SK-N-SH (cell line): ENCODE measurements at regions not wholly inside any gene's neighbourhood (a gene's known extent, or its start where the extent isn't known, plus 50 kb on each side); places are given as distances from the start of the nearest gene placed in this dataset.

Source experiments
- CTCF ChIA-PET: fragments of 300-600, 350-600 bp; formaldehyde crosslinking; extraction: SDS; loops from one replicate; lab custom pipeline; 2021; lab: Yijun Ruan, JAX
- POLR2A ChIA-PET: fragments of 350-600 bp; sonication (Branson Sonifier 250); formaldehyde crosslinking; extraction: SDS; loops from one replicate; lab custom pipeline; 2020; ENCODE audit warnings: antibody characterized with exemption, inconsistent platforms; lab: Yijun Ruan, JAX
- DNase-seq: peaks from one replicate; pipeline ENCODE4 v3.0.0; 2012
- H2AFZ ChIP-seq: fragments of 200-600 bp; sonication (generic); 2 replicates; pipeline ENCODE4 v1.8.1; 2016; ENCODE audit warnings: antibody characterized with exemption, mild to moderate bottlenecking, low read depth
- H3F3A ChIP-seq: fragments of 200-600 bp; sonication (generic); replicated peaks from 2 replicates; pipeline ENCODE3; 2016; ENCODE audit warnings: antibody characterized with exemption, mild to moderate bottlenecking; ENCODE audit not compliant: insufficient read depth
- H3K27ac ChIP-seq, 2 experiments: fragments of 200-500 bp in 1 of 2; fragments of 200-600 bp in 1 of 2; sonication (Bioruptor generic) in 1 of 2; sonication (generic), shearing (Covaris generic) in 1 of 2; 2 replicates each; pipeline versions ENCODE4 v1.5.1 to v1.6.1; 2014 to 2016; ENCODE audit warnings: low read depth in 2 of 2, inconsistent platforms in 1 of 2, low read length in 1 of 2, mild to moderate bottlenecking in 1 of 2, mixed read lengths in 1 of 2
- H3K27me3 ChIP-seq: fragments of 200-600 bp; sonication (generic), shearing (Covaris generic); 2 replicates; pipeline ENCODE4 v1.6.1; 2016; ENCODE audit warnings: mixed run types; ENCODE audit not compliant: insufficient read depth
- H3K36me3 ChIP-seq, 2 experiments: fragments of 200-500 bp in 1 of 2; fragments of 200-600 bp in 1 of 2; sonication (Bioruptor generic) in 1 of 2; sonication (generic) in 1 of 2; replicated peaks in 1 of 2; 2 replicates each; pipeline versions ENCODE3 to v1.5.1; 2014 to 2016; ENCODE audit warnings: low read length in 1 of 2, mild to moderate bottlenecking in 1 of 2; ENCODE audit not compliant: insufficient read depth in 2 of 2, control insufficient read depth in 1 of 2
- H3K4me1 ChIP-seq, 2 experiments: fragments of 200-500 bp in 1 of 2; fragments of 200-600 bp in 1 of 2; sonication (Bioruptor generic) in 1 of 2; sonication (generic), shearing (Covaris generic) in 1 of 2; 2 replicates each; pipeline versions ENCODE4 v1.5.1 to v1.6.1; 2014 to 2016; ENCODE audit warnings: low read depth in 1 of 2, low read length in 1 of 2, mixed run types in 1 of 2; ENCODE audit not compliant: insufficient read depth in 2 of 2, control insufficient read depth in 1 of 2
- H3K4me2 ChIP-seq: fragments of 200-600 bp; sonication (generic), shearing (Covaris generic); 2 replicates; pipeline ENCODE4 v1.6.1; 2017; ENCODE audit warnings: mixed run types
- H3K4me3 ChIP-seq, 2 experiments: fragments of 200-500 bp in 1 of 2; fragments of 200-600 bp in 1 of 2; sonication (Bioruptor generic) in 1 of 2; sonication (generic), shearing (Covaris generic) in 1 of 2; 2 replicates each; pipeline versions ENCODE4 v1.5.1 to v1.8.1; 2014 to 2016; ENCODE audit warnings: low read depth in 2 of 2, inconsistent platforms in 1 of 2, low read length in 1 of 2, mild to moderate bottlenecking in 1 of 2, mixed read lengths in 1 of 2, moderate library complexity in 1 of 2
- H3K79me2 ChIP-seq: fragments of 200-600 bp; sonication (generic); 2 replicates; pipeline ENCODE4 v1.8.1; 2017; ENCODE audit warnings: mild to moderate bottlenecking; ENCODE audit not compliant: insufficient read depth
- H3K9ac ChIP-seq: fragments of 200-600 bp; sonication (generic); 2 replicates; pipeline ENCODE4 v1.6.1; 2017; ENCODE audit warnings: mixed run types
- H3K9me2 ChIP-seq: fragments of 200-600 bp; sonication (generic); 2 replicates; pipeline ENCODE4 v1.6.1; 2017; ENCODE audit warnings: mixed run types
- H3K9me3 ChIP-seq: fragments of 200-600 bp; sonication (generic); 2 replicates; pipeline ENCODE4 v1.6.1; 2017; ENCODE audit warnings: mixed run types, mild to moderate bottlenecking, moderate library complexity
- H4K20me1 ChIP-seq: fragments of 200-600 bp; sonication (generic); 2 replicates; pipeline ENCODE4 v1.6.1; 2017; ENCODE audit warnings: mild to moderate bottlenecking, mixed run types; ENCODE audit not compliant: insufficient read depth
- CTCF ChIP-seq: fragments of 200-600 bp; sonication (generic); IDR thresholded peaks from 2 replicates; pipeline ENCODE4 v1.6.1; 2017; ENCODE audit warnings: antibody characterized with exemption, mild to moderate bottlenecking, moderate library complexity
- FOXM1 ChIP-seq: IDR thresholded peaks from 2 replicates; pipeline ENCODE4 v1.4.0; 2012; ENCODE audit warnings: low read depth, mild to moderate bottlenecking
- MXI1 ChIP-seq: IDR thresholded peaks from 2 replicates; pipeline ENCODE4 v1.6.1; 2012; ENCODE audit warnings: mild to moderate bottlenecking, low read depth, low read length, improper control_type of control experiment
- NFIC ChIP-seq: IDR thresholded peaks from 2 replicates; pipeline ENCODE4 v1.4.0; 2012; ENCODE audit warnings: borderline replicate concordance
- POLR2AphosphoS5 ChIP-seq: IDR thresholded peaks from 2 replicates; pipeline ENCODE4 v1.6.1; 2012; ENCODE audit warnings: low read depth, low read length
- RFX5 ChIP-seq: IDR thresholded peaks from 2 replicates; pipeline ENCODE4 v1.6.1; 2012; ENCODE audit warnings: mild to moderate bottlenecking, improper control_type of control experiment, low read length
- RXRA ChIP-seq: IDR thresholded peaks from 2 replicates; pipeline ENCODE4 v1.4.0; 2012; ENCODE audit warnings: low read depth, mild to moderate bottlenecking, borderline replicate concordance
- TAF1 ChIP-seq: IDR thresholded peaks from 2 replicates; pipeline ENCODE4 v1.6.1; 2012; ENCODE audit warnings: low read depth, mild to moderate bottlenecking, low read length, moderate library complexity, borderline replicate concordance
- TCF12 ChIP-seq: IDR thresholded peaks from 2 replicates; pipeline ENCODE4 v1.4.0; 2012
- USF1 ChIP-seq: IDR thresholded peaks from 2 replicates; pipeline ENCODE4 v1.4.0; 2012; ENCODE audit warnings: low read depth, borderline replicate concordance
- USF2 ChIP-seq: fragments of 150-350 bp; IDR thresholded peaks from 2 replicates; pipeline ENCODE4 v1.6.1; 2017; ENCODE audit warnings: antibody characterized with exemption, low read length, low read depth, borderline replicate concordance
- YY1 ChIP-seq: IDR thresholded peaks from 2 replicates; pipeline ENCODE4 v1.4.0; 2012; ENCODE audit warnings: low read depth, mild to moderate bottlenecking
- WGBS: methylation state at CpG from one replicate; pipeline ENCODE4 v1.1.6; 2017; ENCODE audit warnings: low lambda C conversion rate; 5-methylcytosine and 5-hydroxymethylcytosine counted together
- TF ChIP-seq, protein P1 (sequence below): IDR thresholded peaks from 2 replicates; pipeline ENCODE4; 2012

DNA sequence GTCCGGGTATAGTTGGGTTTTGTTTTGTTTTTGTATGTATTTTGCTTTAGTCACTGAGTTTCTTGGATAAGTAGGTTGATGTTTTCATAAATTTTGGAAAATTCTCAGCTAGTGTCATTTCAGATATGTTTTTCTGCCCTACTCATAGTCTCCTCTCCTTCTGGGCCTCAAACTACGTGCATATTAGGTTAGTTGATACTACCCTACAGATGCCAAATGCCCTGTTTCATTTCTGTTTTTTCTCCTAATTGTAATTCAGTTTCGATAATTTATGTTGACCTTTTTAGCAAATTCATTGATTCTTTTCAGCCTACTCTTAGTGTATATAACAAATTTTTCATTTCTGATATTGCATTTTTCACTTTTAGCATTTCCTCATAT lies 268.6 kb upstream of the RGS18 start:
- ChIA-PET CTCF (no interaction called here), POLR2A (no interaction called here)

More for the DNA sequence above, 268.6 kb upstream of the RGS18 start:
- no peak overlapping the region for H2AFZ ChIP-seq
- 5% methylated on average over 3 of the region's 3 CpGs for WGBS
- no peak overlapping the region for H3K4me3 ChIP-seq
- no peak for TF ChIP-seq USF1
- TF ChIP-seq CTCF: no peak
- no peak for TF ChIP-seq RFX5
- TF ChIP-seq RXRA: no peak
- no peak for TF ChIP-seq FOXM1
- TF ChIP-seq, protein P1, sequence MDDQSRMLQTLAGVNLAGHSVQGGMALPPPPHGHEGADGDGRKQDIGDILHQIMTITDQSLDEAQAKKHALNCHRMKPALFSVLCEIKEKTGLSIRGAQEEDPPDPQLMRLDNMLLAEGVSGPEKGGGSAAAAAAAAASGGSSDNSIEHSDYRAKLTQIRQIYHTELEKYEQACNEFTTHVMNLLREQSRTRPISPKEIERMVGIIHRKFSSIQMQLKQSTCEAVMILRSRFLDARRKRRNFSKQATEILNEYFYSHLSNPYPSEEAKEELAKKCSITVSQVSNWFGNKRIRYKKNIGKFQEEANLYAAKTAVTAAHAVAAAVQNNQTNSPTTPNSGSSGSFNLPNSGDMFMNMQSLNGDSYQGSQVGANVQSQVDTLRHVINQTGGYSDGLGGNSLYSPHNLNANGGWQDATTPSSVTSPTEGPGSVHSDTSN: no peak
- no peak for TF ChIP-seq NFIC
- no peak for TF ChIP-seq MXI1
- no peak for TF ChIP-seq POLR2AphosphoS5
- TF ChIP-seq USF2: no peak
- TF ChIP-seq YY1: no peak
- TF ChIP-seq TAF1: no peak
- TF ChIP-seq TCF12: no peak
- H3K79me2 ChIP-seq: no peaks in the 10 kb centered on the region
- H4K20me1 ChIP-seq: no peaks in the 10 kb centered on the region
- no peaks in the 10 kb centered on the region; the same call in 1 of the 2 replicates for H3K9me3 ChIP-seq
- H3F3A ChIP-seq: no peaks in the 10 kb centered on the region
- no peaks in the 10 kb centered on the region for H3K36me3 ChIP-seq
- H3K27ac ChIP-seq: no peak overlapping the region
- H3K4me1 ChIP-seq: no peaks in the 10 kb centered on the region
- no peak overlapping the region for H3K4me2 ChIP-seq
- DNase-seq: no peak
- H3K9me2 ChIP-seq: peaks cover 5% of the 10 kb centered on the region; the same call in 1 of the 2 replicates
- no peak overlapping the region for H3K9ac ChIP-seq
- no peaks in the 10 kb centered on the region for H3K27me3 ChIP-seq
